ENCODE measurements at regions not wholly inside any gene's neighbourhood (a gene's known extent, or its start where the extent isn't known, plus 50 kb on each side); places are given as distances from the start of the nearest gene placed in this dataset.

DNA sequence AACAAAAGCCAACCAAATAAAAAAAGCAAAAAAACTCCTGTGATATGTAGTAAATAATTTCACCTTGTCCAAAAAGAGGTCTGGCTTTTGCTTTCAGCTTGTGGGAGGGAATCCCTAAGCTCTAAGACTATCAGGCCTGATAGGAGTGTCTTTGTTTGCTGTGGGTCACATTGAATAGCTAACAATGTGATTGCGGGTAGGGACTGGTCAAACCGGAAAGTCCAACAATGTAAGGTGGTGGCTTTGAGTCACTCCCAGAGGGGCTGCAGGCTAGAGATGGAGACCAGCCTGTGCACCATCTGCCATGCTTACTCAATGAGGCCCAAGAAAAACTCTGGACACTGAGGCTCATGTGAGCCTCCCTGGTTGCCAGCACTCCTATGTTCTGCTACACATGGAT is 192.9 kb downstream of the TFCP2L1 start:
- H3K4me3 ChIP-seq (ENCODE audit: low read length) = no peak overlapping the region
- Mint-ChIP-seq H3K4me1 (no peaks in the 10 kb centered on the region), H3K27ac (no peak overlapping the region), H3K4me3 (no peak overlapping the region), H3K36me3 (ENCODE audit: low read depth) (no peaks in the 10 kb centered on the region), H3K27me3 (ENCODE audit: insufficient read depth) (peaks cover 3% of the 10 kb centered on the region), H3K9me3 (peaks cover 12% of the 10 kb centered on the region)
- WGBS, 2 experiments (ENCODE audit: insufficient coverage in 1 of 2, insufficient read length in 1 of 2) = 91 to 92% methylated on average over 2 of the region's 2 CpGs
- TF ChIP-seq CTCF (conservative IDR thresholded peaks at IDR 0.05) = no peak
- no peaks in the 10 kb centered on the region for H3K36me3 ChIP-seq (ENCODE audit: control insufficient read depth, insufficient read depth, low read length)
- H3K27me3 ChIP-seq (ENCODE audit: control insufficient read depth, insufficient read depth, low read length, poor library complexity, severe bottlenecking) = no peaks in the 10 kb centered on the region
- H3K27ac ChIP-seq (ENCODE audit: low read depth, low read length) = no peak overlapping the region
- no peaks in the 10 kb centered on the region for H3K4me1 ChIP-seq (ENCODE audit: control insufficient read depth, insufficient read depth, low read length)
- DNase-seq = no peak
- no peak overlapping the region for H3K9ac ChIP-seq (ENCODE audit: extremely low read depth, low read length, poor library complexity, severe bottlenecking)
- peaks cover 10% of the 10 kb centered on the region for H3K9me3 ChIP-seq (ENCODE audit: control insufficient read depth, low read length)

- no peaks in the 10 kb centered on the region for H3K4me1 Mint-ChIP-seq
- H3K4me3 Mint-ChIP-seq = no peak overlapping the region
- H3K9me3 Mint-ChIP-seq = peaks cover 12% of the 10 kb centered on the region
- H3K27me3 ChIP-seq (ENCODE audit: control insufficient read depth, insufficient read depth, low read length, poor library complexity, severe bottlenecking) = peaks cover 11% of the 10 kb centered on the region
- H3K27ac Mint-ChIP-seq = no peak overlapping the region
- H3K9ac ChIP-seq (ENCODE audit: extremely low read depth, low read length, poor library complexity, severe bottlenecking) = no peak overlapping the region
- H3K36me3 Mint-ChIP-seq (ENCODE audit: low read depth) = no peaks in the 10 kb centered on the region
- peaks cover 3% of the 10 kb centered on the region for H3K27me3 Mint-ChIP-seq (ENCODE audit: insufficient read depth)
- H3K27ac ChIP-seq (ENCODE audit: low read depth, low read length) = no peak overlapping the region
- H3K36me3 ChIP-seq (ENCODE audit: control insufficient read depth, insufficient read depth, low read length) = no peaks in the 10 kb centered on the region
- peaks cover 10% of the 10 kb centered on the region for H3K9me3 ChIP-seq (ENCODE audit: control insufficient read depth, low read length)
- 92% methylated on average over 2 of the region's 2 CpGs; no CpG with 5 or more reads in 1 of the 2 experiments for WGBS, 2 experiments (ENCODE audit: insufficient coverage in 1 of 2, insufficient read length in 1 of 2)
- no peak for TF ChIP-seq CTCF (conservative IDR thresholded peaks at IDR 0.05)
- no peaks in the 10 kb centered on the region for H3K4me1 ChIP-seq (ENCODE audit: control insufficient read depth, insufficient read depth, low read length)
- H3K4me3 ChIP-seq (ENCODE audit: low read length) = no peak overlapping the region
- no peak for DNase-seq
Observed at GRCh38 chr2:121093692-121094091, 191.3 kb downstream of the TFCP2L1 start.

DNA sequence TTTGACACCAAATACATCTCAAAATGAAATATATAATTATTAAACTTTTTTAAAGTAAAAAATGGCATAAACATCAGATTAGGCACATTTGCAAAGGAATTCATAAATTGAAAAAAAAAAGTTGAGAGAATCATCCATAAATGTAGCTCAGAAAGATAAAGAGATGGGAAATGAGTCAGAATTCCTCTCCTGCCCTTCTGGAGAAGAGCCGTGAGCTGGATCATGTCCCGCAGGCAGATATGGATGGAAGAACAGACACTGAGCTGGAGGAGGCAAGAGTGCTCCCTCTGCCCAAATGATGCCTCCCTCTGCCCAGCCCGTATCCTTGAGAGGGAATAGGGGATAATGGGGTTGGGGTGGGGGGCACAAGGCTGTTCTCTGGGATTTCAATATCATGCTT is 190.9 kb downstream of the TFCP2L1 start:
- no peak for DNase-seq
- no peak overlapping the region for H3K4me3 ChIP-seq (ENCODE audit: low read length)
- peaks cover 11% of the 10 kb centered on the region for H3K27me3 ChIP-seq (ENCODE audit: control insufficient read depth, insufficient read depth, low read length, poor library complexity, severe bottlenecking)
- H3K9me3 ChIP-seq (ENCODE audit: control insufficient read depth, low read length) = peaks cover 10% of the 10 kb centered on the region
- no peak overlapping the region for H3K27ac ChIP-seq (ENCODE audit: low read depth, low read length)
- H3K4me1 ChIP-seq (ENCODE audit: control insufficient read depth, insufficient read depth, low read length) = no peaks in the 10 kb centered on the region
- Mint-ChIP-seq H3K9me3 (peaks cover 12% of the 10 kb centered on the region), H3K4me3 (no peak overlapping the region), H3K36me3 (ENCODE audit: low read depth) (no peaks in the 10 kb centered on the region), H3K27ac (no peak overlapping the region), H3K27me3 (ENCODE audit: insufficient read depth) (peaks cover 3% of the 10 kb centered on the region), H3K4me1 (no peaks in the 10 kb centered on the region)
- no peak overlapping the region for H3K9ac ChIP-seq (ENCODE audit: extremely low read depth, low read length, poor library complexity, severe bottlenecking)
- H3K36me3 ChIP-seq (ENCODE audit: control insufficient read depth, insufficient read depth, low read length) = no peaks in the 10 kb centered on the region
- no peak for TF ChIP-seq CTCF (conservative IDR thresholded peaks at IDR 0.05)
- 97% methylated on average over 3 of the region's 3 CpGs; no CpG with 5 or more reads in 1 of the 2 experiments for WGBS, 2 experiments (ENCODE audit: insufficient coverage in 1 of 2, insufficient read length in 1 of 2)
